Vagina (tissue), 2 donors: ENCODE measurements at regions not wholly inside any gene's neighbourhood (a gene's known extent, or its start where the extent isn't known, plus 50 kb on each side); places are given as distances from the start of the nearest gene placed in this dataset.

Experiments used
- CTCF ChIP-seq, 3 experiments: fragments of 450-650 bp in 2 of 3; fragments of 200-600 bp in 1 of 3; sonication (generic) in 1 of 3; IDR thresholded peaks; one replicate each; pipeline ENCODE4 v1.5.1; 2017 to 2019; ENCODE audit warnings: antibody characterized with exemption in 3 of 3, mild to moderate bottlenecking in 2 of 3, moderate library complexity in 2 of 3
- POLR2A ChIP-seq, 2 donors: fragments of 450-650 bp; IDR thresholded peaks; one replicate each; pipeline ENCODE4 v1.6.1; 2017; ENCODE audit warnings: antibody characterized with exemption in 2 of 2, mild to moderate bottlenecking in 2 of 2, moderate library complexity in 2 of 2
- POLR2AphosphoS5 ChIP-seq, 2 donors: sonication (generic); formaldehyde crosslinking; IDR thresholded peaks; one replicate each; pipeline ENCODE4 v1.9.0; 2017; ENCODE audit warnings: antibody characterized with exemption in 2 of 2, mild to moderate bottlenecking in 2 of 2, low read depth in 1 of 2; ENCODE audit not compliant: insufficient read depth in 1 of 2

DNA sequence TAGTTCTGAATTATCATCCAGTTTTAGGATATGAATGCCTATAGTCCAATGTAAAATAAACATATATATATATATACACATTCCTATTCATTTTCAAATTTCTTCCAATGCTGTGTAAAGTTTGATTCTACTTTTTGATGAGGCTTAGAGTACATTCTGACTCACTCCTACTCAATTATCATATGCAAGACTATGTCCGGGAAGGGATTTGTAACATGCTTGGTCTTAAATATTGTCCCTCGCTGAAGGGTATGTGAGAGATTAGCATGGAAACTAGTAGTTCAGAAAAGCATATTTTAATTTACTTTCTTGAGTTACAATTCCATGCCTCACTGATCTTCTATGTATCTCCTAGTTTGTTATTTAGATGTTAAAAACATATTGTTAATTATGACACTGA is 377.7 kb upstream of the MAP2 start:
- TF ChIP-seq CTCF (IDR thresholded peaks at IDR 0.05) (no peak), POLR2A (IDR thresholded peaks at IDR 0.05) (no peak), POLR2AphosphoS5 (IDR thresholded peaks at IDR 0.05; ENCODE audit: insufficient read depth in 1 of 2, low read depth in 1 of 2) (no peak)
